ENCODE measurements at regions not wholly inside any gene's neighbourhood (a gene's known extent, or its start where the extent isn't known, plus 50 kb on each side); places are given as distances from the start of the nearest gene placed in this dataset.

DNA sequence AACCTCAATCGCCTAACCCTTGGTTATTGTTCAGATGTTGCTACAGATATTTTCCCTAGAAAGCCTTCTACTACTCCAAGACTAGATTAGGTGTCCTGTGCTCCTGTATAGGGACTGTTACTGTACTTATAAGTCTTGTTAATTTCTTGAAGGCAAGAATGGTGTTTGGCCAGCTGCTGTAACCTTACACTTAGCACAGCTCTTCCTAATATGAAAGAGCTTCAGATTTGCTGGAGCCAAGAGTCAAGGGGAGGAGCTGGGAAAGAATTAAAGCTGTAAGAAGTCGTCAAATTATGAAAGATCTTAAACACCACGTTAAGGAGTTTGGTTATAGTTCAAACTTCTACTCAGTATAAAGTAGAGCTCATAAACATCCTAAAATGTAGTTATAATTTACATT is 245.9 kb upstream of the TLL1 start:
- Histone ChIP-seq H3K27me3 (ENCODE audit: control insufficient read depth, insufficient read depth, low read length) (no peaks in the 10 kb centered on the region), H3K4me2 (ENCODE audit: low read length) (no peak overlapping the region), H3K9ac (no peak overlapping the region), H3K9me3 (ENCODE audit: control insufficient read depth, low read length) (no peaks in the 10 kb centered on the region), H3K4me1 (peaks cover 7% of the 10 kb centered on the region), H3K36me3 (ENCODE audit: control insufficient read depth, insufficient read depth, low read length) (no peaks in the 10 kb centered on the region), H3K79me2 (no peaks in the 10 kb centered on the region), H2AFZ (no peak overlapping the region), H3K27ac (no peak overlapping the region), H3K4me3 (ENCODE audit: low read depth, low read length) (no peak overlapping the region)
- TF ChIP-seq, protein P1, sequence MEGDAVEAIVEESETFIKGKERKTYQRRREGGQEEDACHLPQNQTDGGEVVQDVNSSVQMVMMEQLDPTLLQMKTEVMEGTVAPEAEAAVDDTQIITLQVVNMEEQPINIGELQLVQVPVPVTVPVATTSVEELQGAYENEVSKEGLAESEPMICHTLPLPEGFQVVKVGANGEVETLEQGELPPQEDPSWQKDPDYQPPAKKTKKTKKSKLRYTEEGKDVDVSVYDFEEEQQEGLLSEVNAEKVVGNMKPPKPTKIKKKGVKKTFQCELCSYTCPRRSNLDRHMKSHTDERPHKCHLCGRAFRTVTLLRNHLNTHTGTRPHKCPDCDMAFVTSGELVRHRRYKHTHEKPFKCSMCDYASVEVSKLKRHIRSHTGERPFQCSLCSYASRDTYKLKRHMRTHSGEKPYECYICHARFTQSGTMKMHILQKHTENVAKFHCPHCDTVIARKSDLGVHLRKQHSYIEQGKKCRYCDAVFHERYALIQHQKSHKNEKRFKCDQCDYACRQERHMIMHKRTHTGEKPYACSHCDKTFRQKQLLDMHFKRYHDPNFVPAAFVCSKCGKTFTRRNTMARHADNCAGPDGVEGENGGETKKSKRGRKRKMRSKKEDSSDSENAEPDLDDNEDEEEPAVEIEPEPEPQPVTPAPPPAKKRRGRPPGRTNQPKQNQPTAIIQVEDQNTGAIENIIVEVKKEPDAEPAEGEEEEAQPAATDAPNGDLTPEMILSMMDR (IDR thresholded peaks at IDR 0.05) = no peak

DNA sequence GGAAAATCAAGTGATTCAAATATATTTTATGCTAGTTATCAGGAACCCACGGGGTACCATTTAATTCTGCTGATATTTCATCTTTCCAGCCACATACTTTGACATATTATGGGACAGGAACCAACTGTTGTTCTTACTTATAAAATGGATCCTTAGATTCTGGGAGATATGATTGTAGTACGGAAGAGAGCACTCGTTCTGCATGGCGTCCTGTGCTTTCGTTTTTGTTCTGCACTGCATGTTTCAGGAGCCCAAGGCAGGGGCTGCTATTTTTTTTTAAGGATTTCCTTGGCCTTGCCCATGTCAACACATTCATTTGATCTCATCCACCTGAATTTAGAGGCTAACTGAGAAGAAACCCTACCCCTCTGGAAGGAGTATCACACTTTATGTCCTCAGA is 245.5 kb upstream of the TLL1 start:
- TF ChIP-seq, protein P1 (IDR thresholded peaks at IDR 0.05) = no peak

DNA sequence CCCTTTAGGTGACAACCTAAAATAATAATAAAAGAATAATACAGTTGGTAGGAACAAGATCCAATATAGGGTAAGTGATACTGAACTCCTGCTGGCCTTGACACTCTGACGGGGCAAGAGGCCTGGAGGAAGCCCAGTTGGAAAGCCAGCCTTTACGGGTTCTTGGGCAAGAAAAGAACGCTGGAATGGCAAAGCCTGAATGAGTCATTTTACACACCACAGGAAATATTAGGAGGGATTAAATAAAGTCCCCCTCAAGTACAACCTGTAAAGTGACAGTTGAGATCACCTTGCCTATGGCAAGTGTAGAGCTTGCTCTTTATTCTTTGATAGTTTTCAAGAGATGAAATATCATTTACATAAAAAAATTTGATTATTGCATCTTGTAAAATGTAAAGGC is 244.5 kb upstream of the TLL1 start:
- Histone ChIP-seq H3K4me2 (ENCODE audit: low read length) (no peak overlapping the region), H3K4me3 (ENCODE audit: low read depth, low read length) (no peak overlapping the region), H3K9ac (no peak overlapping the region), H3K27me3 (ENCODE audit: control insufficient read depth, insufficient read depth, low read length) (no peaks in the 10 kb centered on the region), H3K9me3 (ENCODE audit: control insufficient read depth, low read length) (no peaks in the 10 kb centered on the region), H3K4me1 (peaks cover 7% of the 10 kb centered on the region), H2AFZ (no peak overlapping the region), H3K27ac (no peak overlapping the region), H3K36me3 (ENCODE audit: control insufficient read depth, insufficient read depth, low read length) (no peaks in the 10 kb centered on the region), H3K79me2 (no peaks in the 10 kb centered on the region)
- TF ChIP-seq, protein P1 (IDR thresholded peaks at IDR 0.05) = no peak

More for the DNA sequence above, 245.5 kb upstream of the TLL1 start:
- Histone ChIP-seq H3K27ac (no peak overlapping the region), H3K9me3 (ENCODE audit: control insufficient read depth, low read length) (no peaks in the 10 kb centered on the region), H3K4me1 (peaks cover 7% of the 10 kb centered on the region), H3K4me2 (ENCODE audit: low read length) (no peak overlapping the region), H3K9ac (no peak overlapping the region), H3K27me3 (ENCODE audit: control insufficient read depth, insufficient read depth, low read length) (no peaks in the 10 kb centered on the region), H3K79me2 (no peaks in the 10 kb centered on the region), H2AFZ (no peak overlapping the region), H3K4me3 (ENCODE audit: low read depth, low read length) (no peak overlapping the region), H3K36me3 (ENCODE audit: control insufficient read depth, insufficient read depth, low read length) (no peaks in the 10 kb centered on the region)

DNA sequence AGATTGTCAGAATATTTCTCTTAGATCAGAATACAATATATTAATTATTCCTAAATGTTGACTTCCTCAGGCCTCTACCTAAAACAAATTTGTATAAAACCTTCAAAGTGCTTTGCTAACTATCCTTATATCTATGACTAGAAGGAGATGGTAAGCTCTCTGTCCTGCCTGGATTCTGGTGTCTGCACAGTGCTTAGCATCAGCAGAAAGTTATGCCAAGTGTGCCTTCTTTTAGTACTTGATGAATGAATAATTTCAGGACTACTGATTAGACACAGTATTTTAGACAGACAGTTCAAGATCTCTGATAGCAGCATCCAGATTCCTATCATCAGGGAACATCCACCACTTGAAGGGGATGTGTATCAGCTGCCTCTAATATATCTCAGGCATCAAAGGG is 242.4 kb upstream of the TLL1 start:
- Histone ChIP-seq H3K9ac (no peak overlapping the region), H3K27me3 (ENCODE audit: control insufficient read depth, insufficient read depth, low read length) (no peaks in the 10 kb centered on the region), H3K4me1 (peaks cover 7% of the 10 kb centered on the region), H3K9me3 (ENCODE audit: control insufficient read depth, low read length) (no peaks in the 10 kb centered on the region), H3K4me3 (ENCODE audit: low read depth, low read length) (no peak overlapping the region), H3K79me2 (no peaks in the 10 kb centered on the region), H3K27ac (no peak overlapping the region), H2AFZ (no peak overlapping the region), H3K36me3 (ENCODE audit: control insufficient read depth, insufficient read depth, low read length) (no peaks in the 10 kb centered on the region), H3K4me2 (ENCODE audit: low read length) (no peak overlapping the region)
- TF ChIP-seq, protein P1 (IDR thresholded peaks at IDR 0.05) = no peak

DNA sequence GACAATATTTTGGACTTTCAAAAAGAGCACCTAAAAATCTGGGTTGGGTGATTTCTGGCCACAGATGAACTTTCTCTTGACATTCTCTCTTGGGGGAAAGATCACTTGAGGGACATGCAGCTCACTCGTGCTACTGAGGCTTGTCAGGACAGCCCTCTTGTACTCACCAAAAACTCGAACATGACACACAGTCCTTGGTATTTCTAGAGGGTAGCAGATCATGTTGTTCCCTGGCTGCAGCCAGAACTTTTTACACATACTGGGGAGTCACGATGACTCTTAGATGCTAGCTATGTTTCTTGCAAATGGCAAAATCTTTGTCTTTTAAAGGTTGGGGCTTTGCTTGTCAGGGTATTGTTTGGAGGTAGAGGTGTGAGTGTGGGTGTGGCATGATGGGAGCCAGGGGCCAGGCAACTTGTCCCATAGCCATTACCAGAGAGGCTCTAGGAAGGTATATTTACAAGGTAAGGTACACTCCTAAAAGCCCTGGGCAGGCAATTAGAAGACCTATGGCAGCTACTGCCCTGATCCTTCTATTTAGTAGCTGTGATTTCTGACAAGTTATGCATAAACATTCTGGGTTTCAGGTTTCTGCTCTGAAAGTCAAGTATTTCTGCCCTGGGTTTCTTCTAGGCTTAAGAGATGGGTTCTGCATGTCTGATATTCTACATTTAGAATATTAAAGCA is 241.7 kb upstream of the TLL1 start:
- Histone ChIP-seq H3K4me3 (ENCODE audit: low read depth, low read length) (peak overlapping the region; percentile 23), H3K27ac (peak overlapping the region; percentile 49), H3K79me2 (no peaks in the 10 kb centered on the region), H3K4me1 (peaks cover 7% of the 10 kb centered on the region), H3K27me3 (ENCODE audit: control insufficient read depth, insufficient read depth, low read length) (no peaks in the 10 kb centered on the region), H3K4me2 (ENCODE audit: low read length) (peak overlapping the region; percentile 29), H3K36me3 (ENCODE audit: control insufficient read depth, insufficient read depth, low read length) (no peaks in the 10 kb centered on the region), H3K9ac (no peak overlapping the region), H3K9me3 (ENCODE audit: control insufficient read depth, low read length) (no peaks in the 10 kb centered on the region), H2AFZ (no peak overlapping the region)
- TF ChIP-seq, protein P1 (IDR thresholded peaks at IDR 0.05) = no peak

All from parathyroid adenoma (tissue), 2 donors.